HG02610 (cell line): ENCODE measurements at regions not wholly inside any gene's neighbourhood (a gene's known extent, or its start where the extent isn't known, plus 50 kb on each side); places are given as distances from the start of the nearest gene placed in this dataset.
"Not testable (repeated sequence)": the region's sequence is repeated elsewhere in the genome, so short reads cannot be mapped to it uniquely, and the experiment has no call there.

ENCODE experiments used
- ATAC-seq: cut with Tn5 transposase; IDR thresholded peaks from one replicate; pipeline ENCODE4 v1.9.1; 2021; ENCODE audit warnings: mild to moderate bottlenecking, moderate library complexity; ENCODE audit not compliant: unreplicated experiment

DNA sequence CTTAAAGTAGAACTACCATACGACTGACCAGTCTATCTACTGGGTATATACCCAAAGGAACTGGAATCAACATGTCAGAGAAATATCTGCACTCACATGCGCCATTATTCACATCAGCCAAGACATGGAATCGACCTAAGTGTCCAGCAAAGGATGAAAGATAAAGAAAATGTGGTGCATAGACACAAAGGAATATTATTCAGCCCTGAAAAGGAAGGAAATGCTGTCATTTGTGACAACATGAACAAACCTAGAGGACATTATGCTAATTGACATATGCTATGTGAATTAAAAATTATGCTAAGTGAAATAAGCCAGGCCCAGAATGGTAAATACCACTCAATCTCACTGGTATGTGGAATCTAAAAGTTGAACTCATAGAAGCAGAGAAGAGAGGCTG lies 123.7 kb downstream of the KLF6 start:
- no peak for ATAC-seq

DNA sequence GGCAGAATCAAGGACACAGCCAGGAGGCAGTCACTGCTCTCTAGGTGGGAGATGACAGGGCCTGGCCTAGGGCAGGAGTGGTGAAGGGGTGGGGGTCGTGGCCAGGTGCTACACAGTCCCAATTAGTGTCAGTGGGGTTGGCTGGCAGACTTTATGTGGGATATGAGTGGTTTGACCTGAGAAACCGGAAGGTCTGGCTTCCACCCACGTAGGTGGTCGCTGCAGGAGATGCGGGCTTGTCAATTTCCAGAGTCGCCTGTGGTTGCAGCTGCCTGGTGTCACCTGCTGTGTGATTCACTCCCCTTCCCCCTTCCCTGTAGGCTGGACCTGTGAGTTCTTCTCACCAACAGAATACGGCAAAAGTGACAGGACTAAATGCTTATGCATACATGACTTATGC lies 124.3 kb downstream of the KLF6 start:
- ATAC-seq, result no peak

DNA sequence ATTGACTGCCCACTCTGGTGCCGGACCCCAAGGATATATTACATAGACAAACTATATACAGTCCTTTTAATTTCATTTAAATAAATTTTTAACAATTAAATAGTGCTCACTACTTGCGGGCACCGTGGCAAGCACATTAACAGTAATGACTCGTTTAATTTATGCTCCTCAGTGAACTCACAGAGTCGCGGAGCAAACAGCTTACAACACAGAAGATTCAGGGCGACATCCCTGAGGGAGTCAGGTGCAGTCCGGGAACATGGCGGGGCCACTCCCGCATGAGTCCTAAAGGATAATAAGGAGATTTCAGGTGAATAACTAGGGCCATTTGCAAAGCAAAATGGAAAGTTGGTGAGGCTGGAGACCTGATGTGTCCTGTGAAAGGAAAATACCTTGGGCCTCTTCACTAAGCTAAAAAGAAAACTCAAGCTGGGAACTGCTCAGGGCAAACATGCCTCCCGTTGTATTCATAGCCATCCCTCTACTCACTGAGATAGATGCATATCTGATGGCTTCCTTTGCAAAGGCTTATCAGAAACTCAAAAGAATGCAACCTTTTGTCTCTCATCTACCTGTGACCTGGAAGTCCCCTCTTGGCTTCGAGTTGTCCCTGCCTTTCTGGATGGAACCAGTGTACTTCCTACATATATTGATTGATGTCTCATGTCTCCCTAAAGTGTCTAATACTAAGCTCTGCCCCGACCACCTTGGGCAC lies 125.6 kb downstream of the KLF6 start:
- ATAC-seq, result no peak

DNA sequence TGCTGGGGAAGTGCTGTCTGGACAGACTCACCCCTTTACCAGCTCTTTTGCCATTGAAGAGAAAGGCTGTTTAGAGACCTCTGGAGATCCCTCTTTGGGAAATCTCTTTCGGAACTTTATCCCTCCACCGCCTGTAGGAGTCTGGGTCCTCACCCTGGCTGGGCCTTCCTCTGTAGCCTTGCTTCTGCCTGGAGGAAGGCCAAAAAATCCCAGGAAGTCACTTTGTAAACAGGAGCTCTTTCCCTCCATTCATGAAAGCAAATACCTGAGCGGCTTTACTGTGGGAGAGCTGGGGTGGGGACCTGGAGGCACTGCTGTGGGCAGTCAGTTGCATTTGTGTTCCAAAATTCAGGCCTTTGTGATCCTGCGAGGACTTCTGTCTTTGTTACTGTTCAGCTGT lies 126.2 kb downstream of the KLF6 start:
- no peak for ATAC-seq

DNA sequence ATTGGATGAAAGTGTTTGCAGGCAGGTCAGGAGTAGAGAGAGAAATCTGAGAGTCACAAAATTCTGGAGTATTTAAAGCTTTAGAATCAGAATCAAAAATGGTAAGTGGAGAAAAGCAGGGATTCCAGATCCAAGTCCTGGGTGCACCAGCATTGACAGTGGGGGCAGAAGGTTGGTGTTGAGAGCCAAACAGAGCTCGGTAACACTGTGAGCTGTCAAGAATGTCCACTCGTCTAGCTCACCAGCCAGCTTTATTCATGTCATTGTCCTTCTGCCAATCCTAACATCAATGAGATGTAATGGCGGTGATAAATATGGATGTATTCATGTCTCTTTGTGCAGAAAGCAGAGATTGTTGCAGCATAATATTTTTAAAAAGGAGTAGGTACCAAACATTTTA lies 128.8 kb downstream of the KLF6 start:
- ATAC-seq, result no peak

DNA sequence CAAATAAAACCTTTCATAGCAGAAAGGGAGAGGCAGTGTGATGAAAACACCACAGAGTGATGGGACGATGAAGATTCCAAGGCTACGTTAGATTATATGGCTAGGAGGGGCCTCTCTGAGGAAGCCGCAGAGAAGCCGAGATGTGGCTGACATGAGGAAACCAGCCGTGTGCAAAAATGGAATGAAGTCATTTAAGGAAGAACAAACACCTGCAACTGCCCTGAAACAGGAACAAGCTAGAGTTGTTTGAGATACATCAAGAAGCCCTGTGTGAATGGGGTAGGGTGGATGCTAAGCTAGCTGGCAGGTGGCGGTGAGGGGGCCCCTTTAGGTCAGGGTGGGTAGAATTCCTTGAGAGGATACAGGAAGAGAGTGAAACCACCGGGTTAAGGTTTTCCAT lies 129.5 kb downstream of the KLF6 start:
- ATAC-seq, result no peak

DNA sequence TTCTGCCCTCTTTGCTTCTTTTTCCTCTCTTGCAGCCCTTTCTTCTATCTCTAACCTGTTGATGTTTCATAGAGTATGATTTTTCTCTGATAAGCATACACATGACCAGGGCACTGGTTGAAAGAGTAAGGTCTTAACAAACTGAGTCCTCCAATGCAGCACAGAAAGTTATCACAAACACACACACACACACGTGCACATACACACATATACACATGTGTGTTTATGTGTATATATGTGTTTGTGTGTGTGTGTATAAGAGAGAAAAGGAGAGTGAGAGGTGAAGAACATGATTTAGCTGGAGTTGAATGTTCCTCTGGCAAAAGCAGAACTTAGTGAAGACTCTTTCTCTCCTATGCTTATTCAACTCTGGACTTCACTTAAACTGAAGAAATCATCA lies 130.0 kb downstream of the KLF6 start:
- no peak for ATAC-seq

DNA sequence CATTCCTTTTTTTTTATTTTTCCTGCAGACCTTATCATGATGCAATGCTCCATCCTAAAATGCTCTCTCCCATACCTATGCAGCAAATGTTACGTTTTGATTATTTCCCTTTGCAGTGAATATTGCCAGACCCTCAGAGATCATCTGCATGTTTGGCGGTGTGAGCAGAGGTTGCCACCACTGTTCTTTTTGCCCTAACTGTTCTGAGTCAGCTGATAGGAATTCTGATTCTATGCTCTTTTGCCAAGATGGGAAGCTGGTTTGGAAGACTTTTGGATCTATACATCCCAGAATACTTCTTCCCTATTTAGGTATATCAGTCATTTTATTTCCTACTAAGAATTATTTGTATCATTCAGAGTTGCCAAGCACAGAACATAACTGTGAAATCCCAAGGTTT lies 130.5 kb downstream of the KLF6 start:
- ATAC-seq, result no peak

DNA sequence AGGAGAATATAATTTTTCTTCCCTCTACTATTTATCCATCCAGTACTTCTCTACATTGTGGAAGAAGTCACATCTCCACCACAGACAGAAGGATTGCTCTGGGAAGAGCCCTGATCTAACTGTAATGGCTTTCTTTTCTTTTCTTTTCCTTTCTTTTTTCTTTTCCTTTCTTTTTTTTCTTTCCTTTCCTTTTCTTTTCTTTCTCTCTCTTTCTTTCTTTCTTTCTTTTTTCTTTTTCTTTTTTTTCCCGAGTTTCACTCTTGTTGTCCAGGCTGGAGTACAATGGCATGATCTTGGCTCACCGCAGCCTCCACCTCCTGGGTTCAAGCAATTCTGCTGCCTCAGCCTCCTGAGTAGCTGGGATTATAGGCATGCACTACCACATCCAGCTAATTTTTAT lies 131.7 kb downstream of the KLF6 start:
- not testable (repeated sequence) for ATAC-seq

DNA sequence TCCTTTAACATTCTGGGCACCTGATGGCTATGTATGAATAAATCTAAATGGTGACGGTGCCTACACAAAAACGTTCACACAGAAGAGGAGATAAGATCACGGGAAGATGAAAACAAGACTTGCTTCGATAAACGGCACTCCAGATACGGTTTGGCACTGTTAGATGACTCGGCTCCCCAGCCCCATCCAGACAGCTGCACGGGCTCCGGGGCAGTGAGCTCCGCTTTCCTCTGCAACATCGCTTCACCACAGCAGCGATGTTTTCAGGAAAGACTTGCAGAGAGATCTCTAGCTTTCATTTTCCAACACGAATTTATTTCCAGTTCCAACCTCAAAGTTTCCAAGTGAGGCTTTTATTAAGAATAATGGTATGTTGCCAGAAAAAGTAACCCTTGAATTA lies 132.1 kb downstream of the KLF6 start:
- ATAC-seq, result no peak

DNA sequence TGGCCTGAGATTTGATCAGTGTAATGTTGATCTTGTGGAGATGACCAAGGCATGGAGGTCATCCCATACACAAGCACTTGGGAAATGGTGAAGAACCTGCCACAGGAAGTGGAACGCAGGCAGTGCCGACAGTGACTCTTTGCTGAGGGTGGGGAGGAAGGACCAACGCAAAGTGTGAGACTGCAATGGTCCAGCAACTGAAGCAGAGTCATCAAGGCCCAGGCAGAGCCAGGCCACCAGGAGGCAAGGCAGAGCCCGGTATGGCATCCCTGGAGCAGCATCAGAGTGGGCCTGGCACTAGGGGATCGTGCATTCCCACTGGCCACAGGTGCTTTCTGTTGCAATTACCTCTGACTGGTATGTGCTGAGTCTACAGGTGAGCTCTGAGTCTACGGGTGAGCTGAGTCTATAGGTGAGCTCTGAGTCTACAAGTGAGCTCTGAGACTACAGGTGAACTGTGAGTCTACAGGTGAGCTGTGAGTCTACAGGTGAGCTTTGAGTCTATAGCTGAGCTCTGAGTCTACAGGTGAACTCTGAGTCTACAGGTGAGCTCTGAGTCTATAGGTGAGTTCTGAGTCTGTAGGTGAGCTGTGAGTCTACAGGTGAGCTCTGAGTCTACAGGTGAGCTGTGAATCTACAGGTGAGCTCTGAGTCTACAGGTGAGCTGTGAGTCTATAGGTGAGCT lies 132.9 kb downstream of the KLF6 start:
- ATAC-seq, result no peak

DNA sequence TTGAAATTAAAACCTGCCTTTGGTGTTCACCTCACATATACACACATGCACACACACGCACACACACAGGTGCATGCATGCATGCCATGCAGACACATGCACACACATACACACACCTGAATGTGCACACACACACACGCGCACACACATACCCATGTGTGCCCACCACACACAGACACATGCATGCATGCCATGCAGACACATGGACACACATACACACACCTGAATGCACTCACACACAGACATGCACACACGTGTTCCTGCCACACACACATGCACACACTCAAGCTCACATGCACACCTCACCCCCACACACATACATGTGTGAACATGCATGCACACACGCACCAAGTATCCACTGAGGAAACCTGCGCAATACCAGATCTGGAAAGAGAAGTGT lies 136.4 kb downstream of the KLF6 start:
- ATAC-seq, result no peak

DNA sequence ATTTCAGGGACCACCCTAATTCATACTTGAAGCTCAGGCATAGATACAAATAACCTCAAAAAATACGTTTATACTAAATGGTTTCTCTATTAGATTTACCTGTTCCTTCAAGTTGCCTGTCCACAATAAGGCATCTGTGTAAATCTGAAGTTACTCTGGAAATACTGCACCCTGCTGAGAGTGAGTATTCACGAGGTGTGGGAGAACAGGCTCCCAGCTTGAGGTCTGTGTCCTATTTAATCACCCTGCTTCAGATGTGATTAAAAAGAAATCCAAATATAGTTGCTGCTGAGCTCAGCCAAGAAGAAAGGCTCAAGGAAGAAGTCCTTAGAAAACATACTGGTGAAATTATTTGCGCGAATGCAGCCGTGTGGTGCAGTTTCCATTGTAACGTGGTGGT lies 136.8 kb downstream of the KLF6 start:
- no peak for ATAC-seq

DNA sequence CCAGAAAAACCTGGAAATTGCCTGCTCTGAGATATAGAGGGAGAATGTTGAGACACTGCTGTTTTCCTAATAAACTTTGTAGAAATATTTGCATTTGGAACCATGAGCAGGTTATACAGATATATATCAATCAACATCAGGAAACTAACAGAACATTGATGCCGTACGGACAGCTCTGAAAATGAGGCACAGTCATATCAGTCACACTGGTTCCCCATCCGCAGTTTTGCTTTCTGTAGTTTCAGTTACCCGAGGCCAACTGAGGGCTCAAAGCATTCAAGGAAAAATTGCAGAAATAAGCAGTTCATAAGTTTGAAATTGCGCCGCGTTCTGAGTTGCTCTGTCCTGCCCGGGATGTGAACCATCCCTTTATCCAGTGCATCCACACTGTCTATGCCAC lies 137.9 kb downstream of the KLF6 start:
- no peak for ATAC-seq

DNA sequence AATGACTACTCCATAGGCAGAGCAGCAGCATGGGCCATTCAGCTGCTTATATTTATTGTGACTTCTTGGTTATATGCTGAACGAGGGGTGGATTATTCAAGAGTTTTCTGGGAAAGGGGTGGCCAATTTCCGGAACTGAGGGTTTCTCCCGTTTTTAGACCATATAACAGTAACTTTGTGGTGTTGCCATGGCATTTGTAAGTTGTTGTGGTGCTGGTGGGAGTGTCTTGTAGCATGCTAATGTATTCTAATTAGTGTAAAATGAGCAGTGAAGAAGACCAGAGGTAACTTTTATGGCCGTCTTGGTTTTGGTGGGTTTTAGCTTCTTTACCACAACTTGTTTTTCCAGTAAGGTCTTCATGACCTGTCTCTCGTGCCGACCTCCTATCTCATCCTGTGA lies 139.6 kb downstream of the KLF6 start:
- ATAC-seq, result no peak

DNA sequence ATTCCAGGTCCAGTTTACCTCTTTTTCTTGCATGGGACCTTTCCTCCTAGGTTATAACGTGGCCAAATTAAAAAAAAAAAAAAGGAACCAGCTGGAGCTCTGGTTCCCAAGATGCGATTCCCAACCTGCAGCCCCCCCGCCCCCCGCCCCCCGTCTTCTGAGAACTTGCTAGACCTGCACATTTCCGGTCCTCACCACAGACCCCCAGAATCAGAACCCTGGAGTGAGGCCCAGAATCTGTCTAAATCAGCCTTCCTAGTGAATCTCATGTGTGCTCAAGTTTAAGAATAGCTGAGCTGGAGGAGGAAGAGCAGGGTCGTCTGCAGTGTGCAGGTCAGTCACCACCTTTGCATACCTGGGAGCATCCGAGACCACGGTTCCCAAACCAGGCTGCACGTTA lies 144.2 kb downstream of the KLF6 start:
- no peak for ATAC-seq

DNA sequence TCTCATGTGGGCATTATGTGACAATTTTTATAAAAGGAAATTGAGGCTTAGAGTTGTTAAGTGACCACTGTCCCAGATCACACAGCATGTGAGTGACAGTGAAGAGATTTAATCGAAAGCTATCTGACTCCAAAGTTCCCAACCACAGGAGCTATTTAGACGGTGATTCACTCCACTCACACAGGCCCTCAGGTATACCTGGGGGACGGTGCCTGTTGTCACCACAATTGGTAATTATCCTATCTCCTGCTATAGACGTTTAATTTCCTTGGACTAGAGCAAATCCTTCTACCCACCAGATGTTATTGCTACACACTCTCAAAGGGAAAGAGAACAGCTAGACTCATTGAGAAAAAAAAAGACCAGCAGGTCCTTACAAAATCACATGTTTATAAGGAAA lies 145.5 kb downstream of the KLF6 start:
- ATAC-seq, result no peak

DNA sequence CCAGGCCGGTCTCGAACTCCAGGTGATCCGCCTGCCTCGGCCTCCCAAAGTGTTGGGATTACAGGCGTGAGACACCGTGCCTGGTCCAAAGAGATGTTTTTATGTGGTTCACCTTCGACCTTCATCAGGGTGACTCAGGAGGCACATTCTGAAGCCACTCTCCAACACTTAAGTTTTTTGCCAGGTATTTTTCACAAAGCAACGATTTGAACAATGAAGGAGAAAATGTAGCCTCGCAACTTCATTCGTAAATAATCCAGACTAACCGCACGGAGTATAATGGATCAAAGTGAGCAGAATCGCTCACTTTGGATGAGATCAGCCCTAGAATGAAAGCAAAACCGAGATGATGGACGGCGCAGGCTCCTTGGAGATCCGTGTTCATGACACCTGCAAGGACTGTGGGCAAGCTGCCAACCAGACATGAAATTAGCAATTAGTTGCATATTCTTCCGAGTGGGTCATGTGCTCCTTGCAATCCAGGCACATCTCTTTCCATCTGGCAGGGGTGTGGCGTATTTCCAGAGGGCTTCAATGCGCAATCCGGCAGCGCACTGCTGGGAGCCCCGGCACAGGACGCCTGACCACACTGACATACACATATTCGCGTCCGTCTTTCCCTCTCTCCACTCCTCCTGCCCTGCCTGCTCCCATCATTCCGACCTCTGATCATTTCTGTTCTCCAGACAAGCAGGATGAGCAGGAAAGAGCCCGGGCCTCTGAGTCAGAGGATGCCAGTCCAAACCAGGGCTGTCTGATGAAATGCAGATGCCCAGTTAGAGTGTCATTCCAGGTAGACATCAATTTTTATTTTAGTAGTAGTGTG lies 148.4 kb downstream of the KLF6 start:
- no peak for ATAC-seq

DNA sequence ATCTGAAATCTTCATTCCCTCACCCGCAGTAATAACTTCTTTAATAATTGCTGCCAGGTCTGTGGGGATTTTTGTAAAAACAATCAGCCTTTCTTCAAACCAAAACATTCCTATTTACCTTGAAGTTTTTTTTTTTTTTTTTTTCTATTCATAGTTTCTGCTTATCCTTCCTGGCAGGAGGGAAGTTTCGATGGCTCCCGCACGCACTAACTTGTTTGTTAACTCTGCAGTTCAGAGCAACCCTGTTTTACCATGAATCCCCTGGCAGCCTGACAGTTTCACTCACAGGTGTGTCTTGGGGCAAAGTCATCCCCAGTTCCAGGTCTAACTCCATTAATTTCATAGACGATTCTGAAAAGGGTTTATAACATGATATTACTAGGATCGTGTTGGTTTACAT lies 149.3 kb downstream of the KLF6 start:
- no peak for ATAC-seq

DNA sequence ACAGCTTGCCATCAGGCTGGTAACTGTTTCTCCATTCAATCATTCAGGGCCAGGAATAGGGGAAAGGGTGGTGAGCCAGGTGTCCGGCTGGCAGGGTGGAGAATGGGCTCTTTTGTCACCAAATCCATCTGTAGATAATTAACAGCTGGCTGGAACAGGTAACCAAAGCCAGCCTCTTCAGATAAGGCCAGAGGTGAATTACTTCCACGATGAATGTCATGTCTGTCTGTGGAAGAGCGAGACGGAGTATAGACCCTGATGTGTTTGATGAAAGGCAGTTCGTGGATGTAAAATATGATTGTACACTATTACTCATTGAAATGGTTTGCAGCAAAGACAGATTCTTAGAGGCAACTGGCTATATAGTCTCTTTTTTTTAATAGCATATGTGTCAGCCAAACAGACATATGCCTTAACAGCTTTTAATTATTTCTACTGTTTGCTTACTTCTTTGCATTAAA lies 149.8 kb downstream of the KLF6 start:
- ATAC-seq, result no peak

DNA sequence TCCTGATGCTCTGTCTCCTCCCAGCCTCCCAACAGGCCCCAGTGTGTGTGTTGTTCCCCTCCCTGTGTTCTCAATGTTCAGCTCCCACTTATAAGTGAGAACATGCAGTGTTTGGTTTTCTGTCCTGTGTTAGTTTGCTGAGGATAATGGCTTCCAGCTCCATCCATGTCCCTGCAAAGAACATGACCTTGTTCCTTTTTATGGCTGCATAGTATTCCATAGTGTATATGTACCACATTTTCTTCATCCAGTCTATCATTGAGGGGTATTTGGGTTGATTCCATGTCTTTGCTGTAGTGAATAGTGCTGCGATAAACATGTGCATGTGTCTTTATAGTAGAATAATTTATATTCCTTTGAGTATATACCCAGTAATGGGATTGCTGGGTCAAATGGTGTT lies 150.4 kb downstream of the KLF6 start:
- ATAC-seq, result not testable (repeated sequence)
